Transverse colon (tissue), 4 donors: ENCODE measurements at regions not wholly inside any gene's neighbourhood (a gene's known extent, or its start where the extent isn't known, plus 50 kb on each side); places are given as distances from the start of the nearest gene placed in this dataset.

ENCODE experiments used
- EP300 ChIP-seq: sonication (generic); formaldehyde crosslinking; IDR thresholded peaks from one replicate; pipeline ENCODE4 v1.6.1; 2017; ENCODE audit warnings: antibody characterized with exemption, low read depth
- POLR2A ChIP-seq: fragments of 450-650 bp; IDR thresholded peaks from one replicate; pipeline ENCODE4 v1.6.1; 2016; ENCODE audit warnings: antibody characterized with exemption, mild to moderate bottlenecking, moderate library complexity
- POLR2AphosphoS5 ChIP-seq, 3 donors: sonication (generic); formaldehyde crosslinking; IDR thresholded peaks; one replicate each; pipeline ENCODE4 v1.6.1; 2016; ENCODE audit warnings: antibody characterized with exemption in 3 of 3
- TF ChIP-seq, protein P1 (sequence below), 5 experiments: fragments of 200-600 bp in 3 of 5; fragments of 450-650 bp in 2 of 5; sonication (generic) in 3 of 5; IDR thresholded peaks; 1 replicate in 2 of 5; 2 replicates in 3 of 5; pipeline ENCODE4 v1.5.1; 2016 to 2017; ENCODE audit warnings: antibody characterized with exemption in 5 of 5, inconsistent platforms in 3 of 5, mild to moderate bottlenecking in 2 of 5, moderate library complexity in 1 of 5

DNA sequence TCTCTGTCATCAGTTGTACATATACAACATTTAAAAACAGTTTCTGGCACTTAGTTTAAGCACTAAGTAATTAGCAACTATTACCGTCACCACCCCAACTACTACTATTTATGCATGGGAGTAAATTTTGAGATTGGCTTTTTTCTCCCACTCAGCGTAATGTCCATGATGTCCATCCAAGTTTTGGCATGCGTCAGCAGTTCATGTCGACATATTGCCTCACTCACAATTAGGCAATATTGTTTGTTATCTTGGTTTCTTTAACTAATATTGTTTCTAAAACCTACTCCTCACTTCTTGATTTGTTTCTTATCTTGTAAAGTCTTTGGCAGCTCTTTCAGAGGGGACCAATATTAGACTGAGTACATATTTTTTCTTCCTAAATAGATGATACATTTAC, 131.3 kb downstream of the KCNJ18 start:
- TF ChIP-seq, protein P1, sequence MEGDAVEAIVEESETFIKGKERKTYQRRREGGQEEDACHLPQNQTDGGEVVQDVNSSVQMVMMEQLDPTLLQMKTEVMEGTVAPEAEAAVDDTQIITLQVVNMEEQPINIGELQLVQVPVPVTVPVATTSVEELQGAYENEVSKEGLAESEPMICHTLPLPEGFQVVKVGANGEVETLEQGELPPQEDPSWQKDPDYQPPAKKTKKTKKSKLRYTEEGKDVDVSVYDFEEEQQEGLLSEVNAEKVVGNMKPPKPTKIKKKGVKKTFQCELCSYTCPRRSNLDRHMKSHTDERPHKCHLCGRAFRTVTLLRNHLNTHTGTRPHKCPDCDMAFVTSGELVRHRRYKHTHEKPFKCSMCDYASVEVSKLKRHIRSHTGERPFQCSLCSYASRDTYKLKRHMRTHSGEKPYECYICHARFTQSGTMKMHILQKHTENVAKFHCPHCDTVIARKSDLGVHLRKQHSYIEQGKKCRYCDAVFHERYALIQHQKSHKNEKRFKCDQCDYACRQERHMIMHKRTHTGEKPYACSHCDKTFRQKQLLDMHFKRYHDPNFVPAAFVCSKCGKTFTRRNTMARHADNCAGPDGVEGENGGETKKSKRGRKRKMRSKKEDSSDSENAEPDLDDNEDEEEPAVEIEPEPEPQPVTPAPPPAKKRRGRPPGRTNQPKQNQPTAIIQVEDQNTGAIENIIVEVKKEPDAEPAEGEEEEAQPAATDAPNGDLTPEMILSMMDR (IDR thresholded peaks at IDR 0.05) = no peak
- TF ChIP-seq POLR2A = no peak
- TF ChIP-seq EP300 = no peak
- TF ChIP-seq POLR2AphosphoS5 (IDR thresholded peaks at IDR 0.05) = no peak
